ENCODE measurements at regions not wholly inside any gene's neighbourhood (a gene's known extent, or its start where the extent isn't known, plus 50 kb on each side); places are given as distances from the start of the nearest gene placed in this dataset.
"Not testable (repeated sequence)": the region's sequence is repeated elsewhere in the genome, so short reads cannot be mapped to it uniquely, and the experiment has no call there.

GRCh38 chr15:20409667-20410198 is 131.9 kb downstream of the GOLGA6L6 start:
- WGBS (ENCODE audit: insufficient coverage) = 78% methylated on average over 4 of the region's 4 CpGs
- peaks cover 30% of the 10 kb centered on the region for H3K9me3 ChIP-seq (replicated peaks; ENCODE audit: control insufficient read depth, low read depth, low read length)
- H3K4me3 ChIP-seq (ENCODE audit: low read length); H3K36me3 ChIP-seq (ENCODE audit: control insufficient read depth, insufficient read depth, low read length); H3K27me3 ChIP-seq (ENCODE audit: control insufficient read depth, insufficient read depth, low read length); H3K4me1 ChIP-seq (ENCODE audit: control insufficient read depth, insufficient read depth, low read length); DNase-seq; H3K27ac ChIP-seq (ENCODE audit: low read length): not testable (repeated sequence)

GRCh38 chr15:20409247-20409646 is 132.4 kb downstream of the GOLGA6L6 start:
- Histone ChIP-seq H3K9me3 (replicated peaks; ENCODE audit: control insufficient read depth, low read depth, low read length) (peaks cover 30% of the 10 kb centered on the region), H3K27me3 (ENCODE audit: control insufficient read depth, insufficient read depth, low read length) (no peaks in the 10 kb centered on the region), H3K4me3 (ENCODE audit: low read length) (no peak overlapping the region), H3K36me3 (ENCODE audit: control insufficient read depth, insufficient read depth, low read length) (no peaks in the 10 kb centered on the region), H3K27ac (ENCODE audit: low read length) (no peak overlapping the region), H3K4me1 (ENCODE audit: control insufficient read depth, insufficient read depth, low read length) (no peaks in the 10 kb centered on the region)
- 89% methylated on average over 1 of the region's 1 CpG for WGBS (ENCODE audit: insufficient coverage)
- no peak for DNase-seq

- DNase-seq = no peak
- no peaks in the 10 kb centered on the region for H3K4me1 ChIP-seq (ENCODE audit: control insufficient read depth, insufficient read depth, low read length)
- H3K9me3 ChIP-seq (replicated peaks; ENCODE audit: control insufficient read depth, low read depth, low read length) = peaks cover 30% of the 10 kb centered on the region
- H3K4me3 ChIP-seq (ENCODE audit: low read length) = no peak overlapping the region
- WGBS (ENCODE audit: insufficient coverage) = 55% methylated on average over 5 of the region's 6 CpGs
- no peaks in the 10 kb centered on the region for H3K36me3 ChIP-seq (ENCODE audit: control insufficient read depth, insufficient read depth, low read length)
- H3K27ac ChIP-seq (ENCODE audit: low read length) = no peak overlapping the region
- no peaks in the 10 kb centered on the region for H3K27me3 ChIP-seq (ENCODE audit: control insufficient read depth, insufficient read depth, low read length)
These were observed 134.0 kb downstream of the GOLGA6L6 start for GRCh38 chr15:20407553-20407952.

- not testable (repeated sequence) for DNase-seq; H3K27ac ChIP-seq (ENCODE audit: low read length); H3K4me3 ChIP-seq (ENCODE audit: low read length); H3K27me3 ChIP-seq (ENCODE audit: control insufficient read depth, insufficient read depth, low read length); H3K4me1 ChIP-seq (ENCODE audit: control insufficient read depth, insufficient read depth, low read length); H3K36me3 ChIP-seq (ENCODE audit: control insufficient read depth, insufficient read depth, low read length)
- peaks cover 36% of the 10 kb centered on the region for H3K9me3 ChIP-seq (replicated peaks; ENCODE audit: control insufficient read depth, low read depth, low read length)
- whole genome bisulfite sequencing (ENCODE audit: insufficient coverage) = no CpG with 5 or more reads among the region's 1 CpG
These were observed 137.0 kb downstream of the GOLGA6L6 start for GRCh38 chr15:20404571-20404970.

- not testable (repeated sequence) for DNase-seq; H3K4me3 ChIP-seq (ENCODE audit: low read length); H3K36me3 ChIP-seq (ENCODE audit: control insufficient read depth, insufficient read depth, low read length); H3K4me1 ChIP-seq (ENCODE audit: control insufficient read depth, insufficient read depth, low read length); H3K27me3 ChIP-seq (ENCODE audit: control insufficient read depth, insufficient read depth, low read length); H3K27ac ChIP-seq (ENCODE audit: low read length)
- WGBS (ENCODE audit: insufficient coverage) = 92% methylated on average over 2 of the region's 3 CpGs
- peaks cover 23% of the 10 kb centered on the region for H3K9me3 ChIP-seq (replicated peaks; ENCODE audit: control insufficient read depth, low read depth, low read length)
These were observed 139.0 kb downstream of the GOLGA6L6 start for GRCh38 chr15:20402586-20402985.

- not testable (repeated sequence) for H3K27me3 ChIP-seq (ENCODE audit: control insufficient read depth, insufficient read depth, low read length); H3K4me1 ChIP-seq (ENCODE audit: control insufficient read depth, insufficient read depth, low read length); H3K36me3 ChIP-seq (ENCODE audit: control insufficient read depth, insufficient read depth, low read length); H3K4me3 ChIP-seq (ENCODE audit: low read length); H3K27ac ChIP-seq (ENCODE audit: low read length); DNase-seq
- whole genome bisulfite sequencing (ENCODE audit: insufficient coverage) = 79% methylated on average over 3 of the region's 3 CpGs
- peaks cover 16% of the 10 kb centered on the region for H3K9me3 ChIP-seq (replicated peaks; ENCODE audit: control insufficient read depth, low read depth, low read length)
These were observed 140.5 kb downstream of the GOLGA6L6 start for GRCh38 chr15:20401058-20401457.

- not testable (repeated sequence) for DNase-seq
- WGBS (ENCODE audit: insufficient coverage) = 91% methylated on average over 2 of the region's 5 CpGs
These were observed 142.9 kb downstream of the GOLGA6L6 start for GRCh38 chr15:20398680-20399079.

GRCh38 chr15:20388161-20388560 is 153.4 kb downstream of the GOLGA6L6 start:
- not testable (repeated sequence) for H3K27ac ChIP-seq (ENCODE audit: low read length); H3K36me3 ChIP-seq (ENCODE audit: control insufficient read depth, insufficient read depth, low read length); DNase-seq; H3K4me1 ChIP-seq (ENCODE audit: control insufficient read depth, insufficient read depth, low read length); H3K4me3 ChIP-seq (ENCODE audit: low read length); H3K27me3 ChIP-seq (ENCODE audit: control insufficient read depth, insufficient read depth, low read length)
- WGBS (ENCODE audit: insufficient coverage) = no CpG with 5 or more reads among the region's 3 CpGs
- H3K9me3 ChIP-seq (replicated peaks; ENCODE audit: control insufficient read depth, low read depth, low read length) = peaks cover 42% of the 10 kb centered on the region

More at GRCh38 chr15:20398680-20399079, 142.9 kb downstream of the GOLGA6L6 start:
- H3K27ac ChIP-seq (ENCODE audit: low read length); H3K27me3 ChIP-seq (ENCODE audit: control insufficient read depth, insufficient read depth, low read length); H3K4me3 ChIP-seq (ENCODE audit: low read length); H3K36me3 ChIP-seq (ENCODE audit: control insufficient read depth, insufficient read depth, low read length); H3K4me1 ChIP-seq (ENCODE audit: control insufficient read depth, insufficient read depth, low read length): not testable (repeated sequence)
- peaks cover 18% of the 10 kb centered on the region for H3K9me3 ChIP-seq (replicated peaks; ENCODE audit: control insufficient read depth, low read depth, low read length)

- peaks cover 46% of the 10 kb centered on the region for H3K9me3 ChIP-seq (replicated peaks; ENCODE audit: control insufficient read depth, low read depth, low read length)
- no peaks in the 10 kb centered on the region for H3K4me1 ChIP-seq (ENCODE audit: control insufficient read depth, insufficient read depth, low read length)
- H3K4me3 ChIP-seq (ENCODE audit: low read length) = no peak overlapping the region
- H3K27me3 ChIP-seq (ENCODE audit: control insufficient read depth, insufficient read depth, low read length) = no peaks in the 10 kb centered on the region
- H3K27ac ChIP-seq (ENCODE audit: low read length) = no peak overlapping the region
- H3K36me3 ChIP-seq (ENCODE audit: control insufficient read depth, insufficient read depth, low read length) = no peaks in the 10 kb centered on the region
- no peak for DNase-seq
These were observed 155.4 kb downstream of the GOLGA6L6 start for GRCh38 chr15:20386198-20386597.

- H3K9me3 ChIP-seq (replicated peaks; ENCODE audit: control insufficient read depth, low read depth, low read length) = peaks cover 45% of the 10 kb centered on the region
- H3K4me1 ChIP-seq (ENCODE audit: control insufficient read depth, insufficient read depth, low read length); DNase-seq; H3K36me3 ChIP-seq (ENCODE audit: control insufficient read depth, insufficient read depth, low read length); H3K27ac ChIP-seq (ENCODE audit: low read length); H3K27me3 ChIP-seq (ENCODE audit: control insufficient read depth, insufficient read depth, low read length); H3K4me3 ChIP-seq (ENCODE audit: low read length): not testable (repeated sequence)
- no CpG with 5 or more reads among the region's 5 CpGs for WGBS (ENCODE audit: insufficient coverage)
These were observed 161.4 kb downstream of the GOLGA6L6 start for GRCh38 chr15:20380199-20380598.

GRCh38 chr15:20376872-20377271 is 164.7 kb downstream of the GOLGA6L6 start:
- DNase-seq = no peak
- 56% methylated on average over 5 of the region's 5 CpGs for WGBS (ENCODE audit: insufficient coverage)
- Histone ChIP-seq H3K4me3 (ENCODE audit: low read length) (no peak overlapping the region), H3K27me3 (ENCODE audit: control insufficient read depth, insufficient read depth, low read length) (no peaks in the 10 kb centered on the region), H3K27ac (ENCODE audit: low read length) (no peak overlapping the region), H3K4me1 (ENCODE audit: control insufficient read depth, insufficient read depth, low read length) (no peaks in the 10 kb centered on the region), H3K9me3 (replicated peaks; ENCODE audit: control insufficient read depth, low read depth, low read length) (peaks cover 45% of the 10 kb centered on the region), H3K36me3 (ENCODE audit: control insufficient read depth, insufficient read depth, low read length) (no peaks in the 10 kb centered on the region)
